ENCODE measurements at regions not wholly inside any gene's neighbourhood (a gene's known extent, or its start where the extent isn't known, plus 50 kb on each side); places are given as distances from the start of the nearest gene placed in this dataset.
"Not testable (repeated sequence)": the region's sequence is repeated elsewhere in the genome, so short reads cannot be mapped to it uniquely, and the experiment has no call there.

DNA sequence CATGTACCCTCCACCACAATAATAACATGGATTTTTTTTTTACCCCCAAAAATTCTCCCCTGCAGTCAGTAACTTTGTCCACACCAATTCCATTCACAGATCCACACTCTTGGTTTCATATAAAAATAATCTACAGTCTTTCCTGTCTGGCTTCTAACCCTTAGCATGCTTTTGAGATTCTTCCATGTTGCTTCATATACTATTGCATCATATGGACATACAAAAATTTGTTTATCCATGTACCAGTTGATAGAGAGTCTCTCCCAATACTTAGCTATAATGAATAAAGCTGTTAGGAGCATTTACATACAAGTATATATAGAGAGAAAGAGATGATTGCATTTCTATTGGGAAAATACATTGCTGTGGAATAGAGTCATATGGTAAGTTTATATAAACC is 575.0 kb downstream of the XPNPEP1 start:
- H3K4me3 ChIP-seq = no peak overlapping the region
- no peak for TF ChIP-seq CTCF (IDR thresholded peaks at IDR 0.05)
- H3K27ac ChIP-seq = no peak overlapping the region
- DNase-seq (ENCODE audit: low spot score) = no peak

- Histone ChIP-seq H3K27ac (no peak overlapping the region), H3K4me3 (no peak overlapping the region)
- no peak for TF ChIP-seq CTCF (IDR thresholded peaks at IDR 0.05)
- DNase-seq (ENCODE audit: low spot score) = no peak
Measured at GRCh38 chr10:109343293-109343692, 580.0 kb downstream of the XPNPEP1 start.

- no peak for DNase-seq (ENCODE audit: low spot score)
- TF ChIP-seq CTCF (IDR thresholded peaks at IDR 0.05) = no peak
- Histone ChIP-seq H3K27ac (no peak overlapping the region), H3K4me3 (no peak overlapping the region)
Measured at GRCh38 chr10:109341986-109342385, 581.3 kb downstream of the XPNPEP1 start.

GRCh38 chr10:109328001-109328400 is 595.3 kb downstream of the XPNPEP1 start:
- no peak overlapping the region for H3K4me3 ChIP-seq

GRCh38 chr10:109327266-109327665 is 596.0 kb downstream of the XPNPEP1 start:
- no peak for DNase-seq (ENCODE audit: low spot score)
- Histone ChIP-seq H3K27ac (no peak overlapping the region), H3K4me3 (no peak overlapping the region)
- no peak for TF ChIP-seq CTCF (IDR thresholded peaks at IDR 0.05)

More at GRCh38 chr10:109328001-109328400, 595.3 kb downstream of the XPNPEP1 start:
- DNase-seq (ENCODE audit: low spot score) = no peak
- TF ChIP-seq CTCF (IDR thresholded peaks at IDR 0.05) = no peak
- H3K27ac ChIP-seq = no peak overlapping the region

DNA sequence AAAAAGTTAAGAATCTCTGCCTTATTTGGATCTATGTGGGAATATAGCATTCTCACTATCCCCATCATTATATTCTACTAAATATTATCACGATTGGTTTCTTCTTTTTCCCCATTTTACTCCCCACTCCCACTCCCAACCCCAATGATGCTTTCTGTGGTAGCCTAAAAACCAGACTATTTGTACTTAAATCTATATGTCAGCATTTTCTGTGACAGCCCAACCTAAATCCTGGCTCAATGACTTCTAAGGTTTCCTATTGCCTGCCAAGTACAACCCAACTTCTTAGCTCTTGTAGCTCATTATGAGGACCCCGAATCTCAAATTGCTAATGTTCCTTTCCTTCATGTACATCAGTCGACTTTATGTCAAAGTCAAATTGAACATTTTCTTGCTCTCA is 598.6 kb downstream of the XPNPEP1 start:
- no peak for TF ChIP-seq CTCF (IDR thresholded peaks at IDR 0.05)
- Histone ChIP-seq H3K4me3 (no peak overlapping the region), H3K27ac (no peak overlapping the region)
- DNase-seq (ENCODE audit: low spot score) = no peak

GRCh38 chr10:109317746-109318366 is 605.5 kb downstream of the XPNPEP1 start:
- H3K27ac ChIP-seq = no peak overlapping the region

GRCh38 chr10:109314016-109314415 is 609.3 kb downstream of the XPNPEP1 start:
- not testable (repeated sequence) for H3K27ac ChIP-seq; DNase-seq (ENCODE audit: low spot score); H3K4me3 ChIP-seq

More at GRCh38 chr10:109317746-109318366, 605.5 kb downstream of the XPNPEP1 start:
- no peak overlapping the region for H3K4me3 ChIP-seq
- TF ChIP-seq CTCF (IDR thresholded peaks at IDR 0.05) = no peak
- DNase-seq (ENCODE audit: low spot score) = no peak

- not testable (repeated sequence) for H3K4me3 ChIP-seq; DNase-seq (ENCODE audit: low spot score); H3K27ac ChIP-seq
Measured at GRCh38 chr10:109312555-109312954, 610.8 kb downstream of the XPNPEP1 start.
